Thymus (tissue), 11 donors: ENCODE measurements at regions not wholly inside any gene's neighbourhood (a gene's known extent, or its start where the extent isn't known, plus 50 kb on each side); places are given as distances from the start of the nearest gene placed in this dataset.

ENCODE experiments used
- DNase-seq, 9 donors: peaks; one replicate each; pipeline ENCODE4 v3.0.0-alpha.2; 2013; ENCODE audit warnings: low spot score in 9 of 9, low read depth in 6 of 9, missing footprints in 1 of 9
- H3K27ac ChIP-seq, 2 donors: one replicate each; pipeline ENCODE4 v1.5.1; 2013; ENCODE audit warnings: control low read depth in 1 of 2, low read depth in 1 of 2, low read length in 1 of 2, mild to moderate bottlenecking in 1 of 2, moderate library complexity in 1 of 2
- H3K27me3 ChIP-seq, 2 donors: one replicate each; pipeline ENCODE4 v1.5.1; 2013; ENCODE audit warnings: low read length in 1 of 2; ENCODE audit not compliant: control insufficient read depth in 2 of 2, insufficient read depth in 1 of 2
- H3K36me3 ChIP-seq, 2 donors: one replicate each; pipeline ENCODE4 v1.5.1; 2013; ENCODE audit warnings: low read length in 1 of 2, mild to moderate bottlenecking in 1 of 2, moderate library complexity in 1 of 2; ENCODE audit not compliant: control insufficient read depth in 2 of 2, insufficient read depth in 2 of 2
- H3K4me1 ChIP-seq, 2 donors: one replicate each; pipeline ENCODE4 v1.5.1; 2013; ENCODE audit warnings: low read length in 2 of 2; ENCODE audit not compliant: control insufficient read depth in 2 of 2, insufficient read depth in 2 of 2
- H3K4me3 ChIP-seq, 2 donors: one replicate each; pipeline ENCODE4 v1.5.1; 2013; ENCODE audit warnings: low read length in 2 of 2, control low read depth in 1 of 2, mild to moderate bottlenecking in 1 of 2
- H3K9me3 ChIP-seq, 2 donors: one replicate each; pipeline ENCODE4 v1.5.1; 2013; ENCODE audit warnings: low read length in 1 of 2, mild to moderate bottlenecking in 1 of 2; ENCODE audit not compliant: control insufficient read depth in 2 of 2, insufficient read depth in 1 of 2
- WGBS: extraction: QIAGEN DNeasy Blood & Tissue Kit; methylation state at CpG from one replicate; pipeline ENCODE4 v1.1.7; 2013; 5-methylcytosine and 5-hydroxymethylcytosine counted together
- donor health status: healthy.

DNA sequence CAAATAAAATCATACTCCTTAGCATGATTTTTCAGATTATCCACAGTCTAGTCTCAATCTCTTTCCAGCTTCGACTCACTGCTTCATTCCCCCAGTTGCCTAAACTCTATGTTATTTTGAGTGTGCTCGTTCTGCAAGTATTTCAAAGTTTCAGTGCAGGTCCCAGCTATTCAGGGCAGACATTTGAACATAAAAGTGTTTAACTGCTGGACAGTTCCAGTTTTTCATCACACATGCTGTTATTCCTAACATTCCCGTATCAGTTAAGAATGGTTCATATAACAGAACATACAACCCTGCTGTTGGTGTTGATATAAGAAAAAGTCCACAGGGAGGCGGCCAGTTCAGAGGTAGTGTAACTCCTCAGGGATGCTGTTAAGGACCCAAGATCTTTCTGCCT, 113.3 kb downstream of the SLIT2 start:
- Histone ChIP-seq H3K36me3 (no peaks in the 10 kb centered on the region), H3K27me3 (no peaks in the 10 kb centered on the region), H3K9me3 (no peaks in the 10 kb centered on the region), H3K4me3 (no peak overlapping the region), H3K4me1 (no peaks in the 10 kb centered on the region), H3K27ac (no peak overlapping the region)
- DNase-seq, result no peak
- WGBS, result 92% methylated on average over 4 of the region's 4 CpGs

GRCh38 chr4:20367446-20367845, 115.7 kb downstream of the SLIT2 start:
- no peaks in the 10 kb centered on the region for H3K36me3 ChIP-seq
- no peak for DNase-seq
- H3K27ac ChIP-seq, result no peak overlapping the region
- WGBS, result 51% methylated on average over 1 of the region's 1 CpG
- H3K9me3 ChIP-seq, result no peaks in the 10 kb centered on the region
- H3K4me3 ChIP-seq, result no peak overlapping the region
- H3K27me3 ChIP-seq, result no peaks in the 10 kb centered on the region
- no peaks in the 10 kb centered on the region for H3K4me1 ChIP-seq

DNA sequence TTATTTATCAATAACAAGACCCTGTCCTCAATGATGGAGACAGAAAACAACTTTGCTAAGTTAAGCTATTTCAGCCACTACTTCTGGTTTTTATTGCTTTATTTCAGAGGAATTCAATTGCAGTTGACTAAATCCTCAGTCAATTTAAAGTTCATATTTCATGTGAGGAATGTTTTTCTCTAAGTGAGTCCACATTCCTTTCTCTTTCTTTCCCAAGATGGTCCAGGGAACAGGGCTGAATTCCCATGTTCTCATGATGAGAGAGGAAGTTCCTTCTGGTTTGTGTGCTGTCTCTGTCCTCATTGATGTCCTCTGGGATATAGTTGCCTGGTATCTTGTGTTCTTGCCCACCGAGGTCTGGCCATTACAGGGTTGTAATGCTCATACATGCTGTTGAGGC, 117.2 kb downstream of the SLIT2 start:
- DNase-seq, result no peak
- Histone ChIP-seq H3K4me1 (no peaks in the 10 kb centered on the region), H3K9me3 (no peaks in the 10 kb centered on the region), H3K27ac (no peak overlapping the region), H3K4me3 (no peak overlapping the region), H3K36me3 (no peaks in the 10 kb centered on the region), H3K27me3 (no peaks in the 10 kb centered on the region)
- WGBS, result 81% methylated on average over 1 of the region's 1 CpG

GRCh38 chr4:20370274-20370673, 118.6 kb downstream of the SLIT2 start:
- Histone ChIP-seq H3K4me1 (no peaks in the 10 kb centered on the region), H3K27ac (no peak overlapping the region), H3K36me3 (no peaks in the 10 kb centered on the region), H3K9me3 (no peaks in the 10 kb centered on the region), H3K4me3 (no peak overlapping the region), H3K27me3 (no peaks in the 10 kb centered on the region)
- no peak for DNase-seq
- 97% methylated on average over 2 of the region's 2 CpGs for WGBS

GRCh38 chr4:20376070-20376469, 124.4 kb downstream of the SLIT2 start:
- WGBS, result 68% methylated on average over 2 of the region's 2 CpGs
- H3K4me3 ChIP-seq, result no peak overlapping the region
- no peaks in the 10 kb centered on the region for H3K9me3 ChIP-seq
- DNase-seq, result no peak
- no peak overlapping the region for H3K27ac ChIP-seq
- no peaks in the 10 kb centered on the region for H3K36me3 ChIP-seq
- no peaks in the 10 kb centered on the region for H3K4me1 ChIP-seq
- no peaks in the 10 kb centered on the region for H3K27me3 ChIP-seq

- Histone ChIP-seq H3K4me1 (no peaks in the 10 kb centered on the region), H3K36me3 (no peaks in the 10 kb centered on the region), H3K9me3 (no peaks in the 10 kb centered on the region), H3K27ac (no peak overlapping the region), H3K27me3 (no peaks in the 10 kb centered on the region), H3K4me3 (no peak overlapping the region)
- no peak for DNase-seq
- WGBS, result 95% methylated on average over 1 of the region's 1 CpG
Measured at GRCh38 chr4:20378181-20378580, 126.5 kb downstream of the SLIT2 start.

DNA sequence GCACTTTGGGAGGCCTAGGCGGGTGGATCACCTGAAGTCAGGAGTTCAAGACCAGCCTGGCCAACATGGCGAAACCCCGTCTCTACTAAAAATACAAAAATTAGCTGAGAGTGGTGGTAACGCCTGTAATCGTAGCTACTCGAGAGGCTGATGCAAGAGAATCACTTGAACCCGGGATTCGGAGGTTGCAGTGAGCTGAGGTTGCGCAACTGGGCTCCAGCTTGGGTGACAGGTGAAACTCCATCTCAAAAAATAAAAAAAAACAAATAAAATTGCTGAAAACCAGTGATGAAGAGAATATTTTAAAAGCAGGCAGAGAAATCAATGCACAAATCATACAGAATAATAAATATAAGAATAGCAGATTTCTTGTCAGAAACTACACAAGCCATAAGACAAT, 129.3 kb downstream of the SLIT2 start:
- Histone ChIP-seq H3K36me3 (no peaks in the 10 kb centered on the region), H3K9me3 (no peaks in the 10 kb centered on the region), H3K4me3 (no peak overlapping the region), H3K27ac (no peak overlapping the region), H3K27me3 (no peaks in the 10 kb centered on the region), H3K4me1 (no peaks in the 10 kb centered on the region)
- no peak for DNase-seq
- 98% methylated on average over 9 of the region's 9 CpGs for WGBS

GRCh38 chr4:20383283-20383682, 131.6 kb downstream of the SLIT2 start:
- DNase-seq, result no peak
- Histone ChIP-seq H3K27ac (no peak overlapping the region), H3K9me3 (no peaks in the 10 kb centered on the region), H3K36me3 (no peaks in the 10 kb centered on the region), H3K27me3 (no peaks in the 10 kb centered on the region), H3K4me1 (no peaks in the 10 kb centered on the region), H3K4me3 (no peak overlapping the region)

DNA sequence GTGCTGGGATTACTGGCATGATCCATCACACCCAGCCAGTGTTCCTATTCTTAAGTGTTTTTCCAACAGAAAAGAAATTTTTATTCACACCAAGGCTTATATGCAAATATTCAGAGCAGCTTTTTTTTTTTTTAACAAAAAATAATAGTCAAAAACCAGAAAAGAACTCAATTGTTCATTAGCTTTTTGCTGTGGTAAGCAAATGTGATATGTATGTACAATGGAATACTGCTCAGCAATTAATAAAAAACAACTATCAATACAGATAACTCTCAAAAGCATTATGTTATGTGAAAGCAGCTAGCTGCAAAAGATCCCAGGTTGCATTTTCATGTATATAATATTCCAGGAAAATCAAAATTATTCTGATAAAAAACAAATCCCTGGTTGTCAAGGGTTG, 132.3 kb downstream of the SLIT2 start:
- DNase-seq, result no peak
- H3K4me3 ChIP-seq, result no peak overlapping the region
- no peak overlapping the region for H3K27ac ChIP-seq
- H3K9me3 ChIP-seq, result no peaks in the 10 kb centered on the region
- H3K36me3 ChIP-seq, result no peaks in the 10 kb centered on the region
- no peaks in the 10 kb centered on the region for H3K27me3 ChIP-seq
- H3K4me1 ChIP-seq, result no peaks in the 10 kb centered on the region

DNA sequence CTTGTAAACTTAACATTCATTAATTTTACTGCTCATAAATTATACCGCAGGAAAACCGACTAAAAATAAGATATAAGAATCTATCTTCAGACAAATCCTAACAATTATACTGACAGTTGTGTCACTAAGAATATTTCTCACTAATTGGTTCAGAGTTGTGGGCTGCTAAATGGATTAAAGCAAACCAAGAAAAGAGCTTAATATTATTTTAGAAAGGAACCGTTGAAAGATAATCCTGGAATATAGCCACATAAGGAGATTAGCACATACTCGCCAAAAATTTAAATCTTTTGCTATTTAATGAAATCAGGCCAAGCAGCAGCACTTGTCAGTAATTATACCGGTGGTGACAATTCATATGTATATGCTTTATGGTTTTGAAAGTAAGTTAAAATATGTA, 132.8 kb downstream of the SLIT2 start:
- Histone ChIP-seq H3K4me3 (no peak overlapping the region), H3K9me3 (no peaks in the 10 kb centered on the region), H3K4me1 (no peaks in the 10 kb centered on the region), H3K27me3 (no peaks in the 10 kb centered on the region), H3K36me3 (no peaks in the 10 kb centered on the region), H3K27ac (no peak overlapping the region)
- 93% methylated on average over 5 of the region's 5 CpGs for WGBS
- DNase-seq, result no peak
